Endothelial cell of umbilical vein (primary cell): ENCODE measurements at regions not wholly inside any gene's neighbourhood (a gene's known extent, or its start where the extent isn't known, plus 50 kb on each side); places are given as distances from the start of the nearest gene placed in this dataset.

Experiments used
- EZH2 ChIP-seq: IDR thresholded peaks from 2 replicates; pipeline ENCODE4 v1.6.1; 2012; ENCODE audit warnings: borderline replicate concordance, low read depth, mild to moderate bottlenecking, moderate library complexity, low read length, inconsistent platforms; ENCODE audit not compliant: severe bottlenecking
- FOS ChIP-seq: IDR thresholded peaks from 2 replicates; pipeline ENCODE4 v1.6.1; 2011; ENCODE audit warnings: mild to moderate bottlenecking, low read length, moderate library complexity, borderline replicate concordance; ENCODE audit not compliant: insufficient read depth
- JUN ChIP-seq: IDR thresholded peaks from 2 replicates; pipeline ENCODE4 v1.6.1; 2011; ENCODE audit warnings: borderline replicate concordance, low read depth; ENCODE audit not compliant: insufficient read length, insufficient read depth
- MYC ChIP-seq: IDR thresholded peaks from one replicate; pipeline ENCODE4 v1.6.1; 2011; ENCODE audit warnings: mild to moderate bottlenecking, low read depth, low read length
- POLR2A ChIP-seq: IDR thresholded peaks from 2 replicates; pipeline ENCODE4 v1.6.1; 2012; ENCODE audit warnings: low read depth, mild to moderate bottlenecking, control low read depth, low read length
- POLR2AphosphoS5 ChIP-seq: IDR thresholded peaks from 2 replicates; pipeline ENCODE4 v1.6.1; 2012; ENCODE audit warnings: low read depth, mild to moderate bottlenecking, control low read depth, low read length, moderate library complexity; ENCODE audit not compliant: insufficient read depth
- TF ChIP-seq, protein P1 (sequence below), 2 donors: IDR thresholded peaks; 1 replicate in 1 of 2; 2 replicates in 1 of 2; pipeline ENCODE4 v1.5.1; 2011; ENCODE audit warnings: low read length in 2 of 2, mild to moderate bottlenecking in 2 of 2, moderate library complexity in 2 of 2, control low read depth in 1 of 2, inconsistent platforms in 1 of 2, low read depth in 1 of 2; ENCODE audit not compliant: insufficient read depth in 1 of 2; ENCODE audit errors: extremely low read depth in 1 of 2
- TF ChIP-seq, protein P2 (sequence below): IDR thresholded peaks from 2 replicates; pipeline ENCODE4 v1.6.1; 2011; ENCODE audit not compliant: insufficient read depth, insufficient read length

DNA sequence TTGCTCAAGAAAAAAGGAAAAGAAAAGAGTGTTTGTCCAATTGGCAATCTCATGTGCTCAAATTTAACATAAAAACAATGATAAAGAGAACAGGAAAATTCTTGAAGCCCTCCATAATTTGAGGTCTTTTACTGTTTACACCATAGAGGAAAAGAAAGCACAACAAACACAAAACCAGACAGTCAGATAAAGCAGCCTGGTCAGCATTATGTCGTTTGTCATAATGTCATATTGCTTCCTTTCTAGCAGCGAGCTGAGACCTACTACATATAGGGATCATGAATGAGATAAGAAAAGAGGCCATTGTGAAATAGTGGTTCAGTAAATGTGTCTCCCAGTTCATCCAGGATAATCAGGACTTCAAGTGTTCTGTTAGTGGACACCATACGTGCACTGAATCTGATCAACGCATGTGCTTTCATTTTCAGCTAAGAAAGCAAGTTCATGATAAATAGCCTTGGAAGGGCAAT, 64.7 kb upstream of the SELENOP start:
- TF ChIP-seq POLR2A, result no peak
- TF ChIP-seq, protein P1, sequence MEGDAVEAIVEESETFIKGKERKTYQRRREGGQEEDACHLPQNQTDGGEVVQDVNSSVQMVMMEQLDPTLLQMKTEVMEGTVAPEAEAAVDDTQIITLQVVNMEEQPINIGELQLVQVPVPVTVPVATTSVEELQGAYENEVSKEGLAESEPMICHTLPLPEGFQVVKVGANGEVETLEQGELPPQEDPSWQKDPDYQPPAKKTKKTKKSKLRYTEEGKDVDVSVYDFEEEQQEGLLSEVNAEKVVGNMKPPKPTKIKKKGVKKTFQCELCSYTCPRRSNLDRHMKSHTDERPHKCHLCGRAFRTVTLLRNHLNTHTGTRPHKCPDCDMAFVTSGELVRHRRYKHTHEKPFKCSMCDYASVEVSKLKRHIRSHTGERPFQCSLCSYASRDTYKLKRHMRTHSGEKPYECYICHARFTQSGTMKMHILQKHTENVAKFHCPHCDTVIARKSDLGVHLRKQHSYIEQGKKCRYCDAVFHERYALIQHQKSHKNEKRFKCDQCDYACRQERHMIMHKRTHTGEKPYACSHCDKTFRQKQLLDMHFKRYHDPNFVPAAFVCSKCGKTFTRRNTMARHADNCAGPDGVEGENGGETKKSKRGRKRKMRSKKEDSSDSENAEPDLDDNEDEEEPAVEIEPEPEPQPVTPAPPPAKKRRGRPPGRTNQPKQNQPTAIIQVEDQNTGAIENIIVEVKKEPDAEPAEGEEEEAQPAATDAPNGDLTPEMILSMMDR (IDR thresholded peaks at IDR 0.05; ENCODE audit: extremely low read depth in 1 of 2, insufficient read depth in 1 of 2, low read depth in 1 of 2, low read length in 2 of 2), result no peak
- no peak for TF ChIP-seq POLR2AphosphoS5
- TF ChIP-seq EZH2, result no peak
- TF ChIP-seq, protein P2, sequence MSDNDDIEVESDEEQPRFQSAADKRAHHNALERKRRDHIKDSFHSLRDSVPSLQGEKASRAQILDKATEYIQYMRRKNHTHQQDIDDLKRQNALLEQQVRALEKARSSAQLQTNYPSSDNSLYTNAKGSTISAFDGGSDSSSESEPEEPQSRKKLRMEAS, result no peak
- no peak for TF ChIP-seq FOS
- no peak for TF ChIP-seq MYC
- TF ChIP-seq JUN, result no peak
